ENCODE measurements at regions not wholly inside any gene's neighbourhood (a gene's known extent, or its start where the extent isn't known, plus 50 kb on each side); places are given as distances from the start of the nearest gene placed in this dataset.

- no peak for DNase-seq (ENCODE audit: low spot score)
These were observed 139.0 kb upstream of the KCNMB2 start for GRCh38 chr3:178397202-178397601.

DNA sequence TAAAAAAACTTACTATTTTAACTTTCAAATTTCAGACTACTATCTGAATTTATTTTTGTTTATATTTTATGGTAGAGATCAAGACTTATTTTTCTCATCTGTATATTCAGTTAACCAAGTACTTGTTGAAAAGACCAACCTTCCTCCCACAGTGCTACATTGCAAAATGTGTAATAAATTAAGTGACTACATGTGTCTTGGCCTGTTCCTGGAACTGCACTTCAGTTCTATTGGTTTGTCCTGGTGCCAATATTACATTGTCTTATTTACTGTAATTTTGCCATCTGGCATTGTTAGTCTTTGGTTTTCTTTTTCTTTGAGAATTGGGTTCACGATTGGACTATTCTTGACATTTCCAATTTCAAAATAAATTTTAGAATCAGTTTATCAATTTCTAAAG is 138.4 kb upstream of the KCNMB2 start:
- no peak for DNase-seq (ENCODE audit: low spot score)

GRCh38 chr3:178404961-178405360 is 131.3 kb upstream of the KCNMB2 start:
- DNase-seq (ENCODE audit: low spot score) = no peak

DNA sequence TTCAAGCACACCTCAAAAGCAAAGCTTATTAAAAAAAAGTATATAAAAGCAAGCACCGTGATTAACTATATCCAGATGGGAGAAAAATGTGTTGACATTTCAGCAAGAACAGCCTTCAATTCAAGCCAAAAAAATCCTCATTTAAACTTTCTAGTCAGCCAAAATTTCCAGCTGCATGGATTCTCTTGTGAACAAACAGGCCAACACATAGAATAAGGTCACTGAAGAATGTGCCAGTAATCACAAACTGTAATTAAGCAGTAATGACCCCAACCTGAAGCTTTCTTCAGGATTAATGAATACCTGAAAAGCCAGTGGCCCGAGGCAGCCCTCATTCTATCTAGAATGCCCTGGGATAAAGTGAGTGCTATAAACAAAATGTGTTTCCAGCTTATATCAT is 130.7 kb upstream of the KCNMB2 start:
- no peak for DNase-seq (ENCODE audit: low spot score)

DNA sequence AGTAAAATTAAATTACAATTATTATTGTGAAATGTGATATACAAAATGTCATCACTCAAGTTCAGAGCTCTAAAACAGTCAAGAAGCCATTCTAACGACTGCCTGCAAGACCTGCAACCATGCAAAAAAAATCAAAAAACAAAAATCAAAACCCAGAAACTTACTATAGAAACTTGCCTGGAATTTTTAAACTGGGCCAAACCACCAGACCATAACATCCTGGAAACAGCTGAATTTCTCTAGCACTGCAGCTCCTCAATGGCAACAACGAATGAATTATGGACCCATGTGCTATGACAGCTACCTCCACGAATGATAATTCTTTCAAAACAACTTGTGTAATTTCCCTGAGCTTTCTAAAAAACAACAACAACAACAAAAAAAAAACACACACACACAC is 130.0 kb upstream of the KCNMB2 start:
- DNase-seq (ENCODE audit: low spot score) = no peak

GRCh38 chr3:178415384-178415783 is 120.9 kb upstream of the KCNMB2 start:
- no peak for DNase-seq (ENCODE audit: low spot score)

GRCh38 chr3:178417736-178418135 is 118.5 kb upstream of the KCNMB2 start:
- no peak for DNase-seq (ENCODE audit: low spot score)

DNA sequence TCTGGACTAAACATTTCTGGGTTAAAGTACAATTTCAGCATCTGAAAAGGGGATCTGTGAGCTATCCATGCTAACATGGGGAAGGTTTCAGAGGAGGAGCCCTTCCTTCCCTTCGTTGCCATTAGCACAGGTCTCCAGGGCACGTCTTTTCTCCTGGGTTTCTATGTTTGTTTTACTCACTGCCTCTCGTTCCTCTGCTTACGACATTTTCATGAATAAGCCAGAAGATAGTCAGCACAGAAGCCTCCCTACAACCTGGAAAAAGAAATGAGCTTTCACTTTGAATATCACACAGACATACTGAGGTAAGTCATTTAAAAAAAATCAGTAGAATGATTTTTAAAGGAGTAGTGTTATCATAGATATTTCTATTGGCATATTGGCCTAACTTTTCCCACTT is 117.2 kb upstream of the KCNMB2 start:
- DNase-seq (ENCODE audit: low spot score) = no peak

GRCh38 chr3:178420033-178420432 is 116.2 kb upstream of the KCNMB2 start:
- no peak for DNase-seq (ENCODE audit: low spot score)

DNA sequence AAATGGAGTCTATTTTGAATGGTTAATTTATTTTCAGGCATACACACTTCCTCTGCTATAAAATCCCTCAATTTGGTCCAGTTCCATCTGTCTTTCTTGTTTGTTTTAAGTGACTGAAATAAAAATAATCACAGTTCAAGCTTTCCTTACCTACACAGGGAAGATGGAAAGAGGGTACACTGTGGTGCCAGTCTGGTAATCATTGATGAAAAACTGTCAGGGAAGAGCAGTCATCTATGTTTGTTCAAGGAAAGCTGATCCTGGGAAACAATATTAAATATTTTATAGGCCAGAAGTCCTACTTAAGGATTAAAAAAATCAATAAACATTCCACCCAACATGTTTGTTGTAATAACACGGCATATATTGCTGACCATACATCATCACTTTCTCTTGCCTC is 115.2 kb upstream of the KCNMB2 start:
- no peak for DNase-seq (ENCODE audit: low spot score)

DNA sequence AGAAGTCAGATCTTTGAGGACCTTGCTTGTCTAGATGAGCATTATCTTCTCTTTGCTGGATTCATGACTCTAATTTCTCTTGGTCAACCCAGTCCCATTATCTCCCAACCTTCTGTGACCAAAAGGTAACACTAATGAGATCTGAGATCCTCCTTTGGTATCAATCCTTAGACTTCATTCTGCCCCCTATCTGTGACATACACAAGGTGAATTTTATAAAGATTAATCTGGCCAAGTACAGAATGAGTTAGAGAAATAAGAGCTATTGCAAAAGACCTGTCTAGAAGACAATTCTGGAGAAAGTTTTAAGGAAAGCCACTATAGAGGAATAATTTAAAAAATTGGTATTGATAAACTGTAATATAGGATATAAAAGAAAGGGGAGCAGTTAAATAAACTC is 113.8 kb upstream of the KCNMB2 start:
- DNase-seq (ENCODE audit: low spot score) = no peak

- no peak for DNase-seq (ENCODE audit: low spot score)
These were observed 108.2 kb upstream of the KCNMB2 start for GRCh38 chr3:178428037-178428436.

DNA sequence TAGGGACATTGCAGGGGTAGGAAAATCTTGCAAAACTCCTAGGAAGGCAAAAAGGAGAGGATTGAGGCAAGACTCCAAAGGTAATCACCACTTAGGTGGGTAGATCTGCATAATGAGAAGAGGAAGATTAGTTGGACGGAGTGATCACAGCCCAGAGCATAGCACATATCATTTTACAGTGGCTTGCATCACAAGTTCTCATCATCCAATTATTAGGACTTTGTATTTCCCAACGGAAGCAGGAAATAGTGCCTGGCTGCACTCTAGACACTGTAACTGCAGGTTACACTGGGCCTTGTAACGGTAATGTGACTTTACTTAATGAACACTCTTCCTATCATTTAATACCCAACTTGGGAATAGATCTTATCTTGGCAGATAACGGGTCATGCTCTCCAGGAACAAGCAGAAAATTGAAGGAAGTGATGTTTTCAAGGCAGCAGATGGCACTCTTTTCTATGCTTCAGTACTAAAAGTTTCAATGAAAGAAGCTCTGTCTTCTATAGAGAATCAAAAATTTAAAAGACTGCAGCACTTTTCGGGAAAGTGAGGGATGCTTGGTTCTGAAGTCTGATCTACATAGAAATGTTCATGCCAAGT is 101.9 kb upstream of the KCNMB2 start:
- DNase-seq (ENCODE audit: low spot score) = peak; percentile 22

GRCh38 chr3:178435575-178435974 is 100.7 kb upstream of the KCNMB2 start:
- DNase-seq (ENCODE audit: low spot score) = no peak

- DNase-seq (ENCODE audit: low spot score) = peak; percentile 50
These were observed 99.5 kb upstream of the KCNMB2 start for GRCh38 chr3:178436773-178437172.

DNA sequence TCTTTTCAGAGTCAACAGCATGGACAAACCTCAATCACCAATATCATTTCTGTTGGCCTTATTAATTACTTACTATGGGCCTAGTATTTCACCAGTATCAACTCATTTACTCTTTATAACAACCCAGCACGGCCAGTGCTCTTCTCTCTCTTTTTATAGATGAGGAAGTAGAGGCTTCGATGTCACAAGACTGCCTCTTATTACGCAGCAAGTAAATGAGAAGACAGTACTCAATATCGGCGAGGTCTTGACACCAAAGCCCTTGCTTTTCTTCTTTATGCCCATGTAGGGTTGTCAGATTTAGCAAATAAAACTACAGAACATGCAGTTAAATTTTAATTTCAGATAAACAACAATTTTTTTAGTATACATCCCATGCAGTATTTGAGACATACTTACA is 99.0 kb upstream of the KCNMB2 start:
- no peak for DNase-seq (ENCODE audit: low spot score)

GRCh38 chr3:178439504-178439903 is 96.7 kb upstream of the KCNMB2 start:
- peak; percentile 43 for DNase-seq (ENCODE audit: low spot score)

DNA sequence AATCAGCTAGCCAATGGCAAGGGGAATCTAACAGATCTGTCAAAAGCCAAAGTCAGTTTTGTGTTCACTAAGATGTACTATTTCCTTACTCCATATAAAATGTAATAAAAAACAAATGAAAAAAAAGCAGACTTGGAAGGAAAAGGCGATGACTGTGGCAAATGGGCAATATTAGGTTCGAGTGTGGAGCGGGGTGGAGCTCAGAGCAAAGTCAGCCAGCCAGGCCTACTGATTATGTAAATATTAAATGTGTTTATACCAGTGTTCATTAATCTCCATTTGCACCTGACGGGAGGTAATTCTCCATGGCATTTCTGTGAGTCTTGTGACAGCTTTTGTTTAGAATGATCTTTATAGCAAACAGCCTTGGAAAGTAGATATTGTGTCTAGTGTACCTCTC is 96.2 kb upstream of the KCNMB2 start:
- DNase-seq (ENCODE audit: low spot score) = no peak

DNA sequence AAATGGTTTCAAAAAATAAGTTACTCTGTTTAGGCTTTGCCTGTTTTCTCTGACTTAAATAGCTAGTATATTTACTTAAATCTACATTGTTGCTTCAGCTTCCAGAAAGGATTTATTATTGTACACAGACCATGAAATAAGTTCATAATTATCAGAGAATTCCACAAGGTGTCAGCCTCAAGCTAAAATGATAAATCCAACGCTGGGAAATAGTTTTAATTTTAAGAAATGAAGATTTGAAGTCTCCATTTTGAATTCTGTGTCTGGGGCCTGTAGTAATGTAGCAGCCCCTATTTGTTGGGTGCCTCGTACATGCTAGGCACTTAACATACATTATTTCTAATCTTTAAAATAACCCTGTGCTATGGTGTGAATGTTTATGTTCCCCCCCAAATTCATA is 92.6 kb upstream of the KCNMB2 start:
- DNase-seq (ENCODE audit: low spot score) = no peak

DNA sequence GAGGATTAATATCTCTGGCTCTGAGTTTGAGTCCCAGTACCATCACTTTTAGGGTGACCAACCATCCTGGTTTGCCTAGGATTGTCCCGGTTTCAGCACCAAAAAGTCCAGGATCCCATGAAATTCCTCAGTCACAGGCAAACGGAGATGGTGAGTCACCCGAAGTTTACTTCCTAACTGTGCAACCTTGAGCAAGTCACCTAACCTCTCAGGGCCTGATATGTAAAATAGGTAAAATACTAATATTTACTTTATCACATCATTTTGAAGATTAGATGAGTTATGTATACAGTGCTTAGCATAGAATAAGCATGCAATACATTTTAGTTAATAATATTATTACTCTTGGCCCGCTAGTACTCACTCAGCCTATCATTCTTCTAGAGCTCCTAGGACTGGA is 91.1 kb upstream of the KCNMB2 start:
- no peak for DNase-seq (ENCODE audit: low spot score)

GRCh38 chr3:178446059-178446458 is 90.2 kb upstream of the KCNMB2 start:
- DNase-seq (ENCODE audit: low spot score) = no peak

DNA sequence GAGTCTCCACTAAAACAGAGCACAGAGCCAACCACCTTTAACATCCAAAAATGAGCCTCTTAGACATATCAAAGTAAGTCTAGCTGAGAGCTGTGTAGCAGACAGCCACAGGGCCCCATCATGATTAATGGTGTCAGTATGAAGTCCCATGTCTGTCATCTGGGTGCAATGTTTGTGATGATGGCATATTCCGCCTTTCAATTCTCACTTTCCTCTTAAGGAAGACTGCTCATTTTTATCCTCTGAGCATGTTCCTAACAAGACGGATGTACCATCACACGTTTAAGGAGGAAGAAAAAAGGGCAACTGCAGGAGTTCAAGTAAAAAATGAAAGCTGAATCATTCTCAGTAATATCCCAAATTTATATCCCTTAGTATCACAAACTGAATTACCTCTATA is 85.8 kb upstream of the KCNMB2 start:
- DNase-seq (ENCODE audit: low spot score) = no peak

- no peak for DNase-seq (ENCODE audit: low spot score)
These were observed 84.4 kb upstream of the KCNMB2 start for GRCh38 chr3:178451799-178452198.

GRCh38 chr3:178454726-178455125 is 81.5 kb upstream of the KCNMB2 start:
- no peak for DNase-seq (ENCODE audit: low spot score)

DNA sequence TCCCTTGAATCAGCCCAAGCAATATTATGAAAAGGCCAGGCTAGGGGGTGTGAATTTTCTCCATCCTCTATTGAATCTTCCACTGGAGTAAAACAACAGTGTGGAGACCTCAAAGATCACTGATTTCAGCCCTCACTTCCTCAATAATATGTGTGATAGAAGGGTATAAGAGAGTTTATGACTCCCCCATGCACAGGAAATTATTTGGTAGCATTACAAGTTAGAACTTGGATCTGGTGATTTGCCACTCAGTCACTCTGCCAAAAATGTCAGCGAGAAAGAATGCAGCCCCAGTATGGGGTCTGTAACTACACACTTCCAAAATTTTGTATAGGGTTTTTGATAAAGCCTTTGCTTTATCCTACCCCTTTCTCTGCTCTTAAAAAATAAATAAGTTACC is 81.0 kb upstream of the KCNMB2 start:
- no peak for DNase-seq (ENCODE audit: low spot score)

Measured in iPS-NIHi11 (cell line).